Retinal pigment epithelial cell (primary cell): ENCODE measurements at regions not wholly inside any gene's neighbourhood (a gene's known extent, or its start where the extent isn't known, plus 50 kb on each side); places are given as distances from the start of the nearest gene placed in this dataset.

Source experiments
- DNase-seq: peaks from one replicate; pipeline ENCODE4 v3.0.0-alpha.2; 2010; ENCODE audit warnings: low read depth
- H3K4me3 ChIP-seq: 2 replicates; pipeline ENCODE4 v1.5.1; 2011; ENCODE audit warnings: mild to moderate bottlenecking, low read length, control low read depth, moderate library complexity
- TF ChIP-seq, protein P1 (sequence below): conservative IDR thresholded peaks from 2 replicates; pipeline ENCODE4 v1.5.1; 2011; ENCODE audit warnings: low read depth, low read length, control low read depth, inconsistent platforms

DNA sequence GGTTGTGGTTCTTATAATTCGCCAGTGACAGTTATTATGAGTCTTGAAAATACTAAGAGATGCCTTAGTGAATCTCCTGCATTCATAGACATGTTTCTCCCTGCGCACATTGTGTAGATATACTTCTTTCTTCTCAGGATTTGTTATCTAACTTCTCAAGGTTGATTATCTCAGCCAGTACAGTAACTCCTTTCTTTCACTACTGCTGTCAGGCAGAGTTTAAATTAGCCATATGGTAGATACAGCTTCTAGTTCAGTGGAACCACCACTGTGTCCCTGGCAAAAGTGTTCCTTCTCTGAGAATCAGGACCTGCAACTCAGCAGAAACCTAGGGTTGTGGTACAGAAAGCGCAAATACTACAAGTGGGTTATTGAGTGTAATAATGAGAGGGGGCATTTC is 175.0 kb upstream of the SGO1 start:
- H3K4me3 ChIP-seq: no peak overlapping the region
- no peak for DNase-seq
- TF ChIP-seq, protein P1, sequence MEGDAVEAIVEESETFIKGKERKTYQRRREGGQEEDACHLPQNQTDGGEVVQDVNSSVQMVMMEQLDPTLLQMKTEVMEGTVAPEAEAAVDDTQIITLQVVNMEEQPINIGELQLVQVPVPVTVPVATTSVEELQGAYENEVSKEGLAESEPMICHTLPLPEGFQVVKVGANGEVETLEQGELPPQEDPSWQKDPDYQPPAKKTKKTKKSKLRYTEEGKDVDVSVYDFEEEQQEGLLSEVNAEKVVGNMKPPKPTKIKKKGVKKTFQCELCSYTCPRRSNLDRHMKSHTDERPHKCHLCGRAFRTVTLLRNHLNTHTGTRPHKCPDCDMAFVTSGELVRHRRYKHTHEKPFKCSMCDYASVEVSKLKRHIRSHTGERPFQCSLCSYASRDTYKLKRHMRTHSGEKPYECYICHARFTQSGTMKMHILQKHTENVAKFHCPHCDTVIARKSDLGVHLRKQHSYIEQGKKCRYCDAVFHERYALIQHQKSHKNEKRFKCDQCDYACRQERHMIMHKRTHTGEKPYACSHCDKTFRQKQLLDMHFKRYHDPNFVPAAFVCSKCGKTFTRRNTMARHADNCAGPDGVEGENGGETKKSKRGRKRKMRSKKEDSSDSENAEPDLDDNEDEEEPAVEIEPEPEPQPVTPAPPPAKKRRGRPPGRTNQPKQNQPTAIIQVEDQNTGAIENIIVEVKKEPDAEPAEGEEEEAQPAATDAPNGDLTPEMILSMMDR: no peak

DNA sequence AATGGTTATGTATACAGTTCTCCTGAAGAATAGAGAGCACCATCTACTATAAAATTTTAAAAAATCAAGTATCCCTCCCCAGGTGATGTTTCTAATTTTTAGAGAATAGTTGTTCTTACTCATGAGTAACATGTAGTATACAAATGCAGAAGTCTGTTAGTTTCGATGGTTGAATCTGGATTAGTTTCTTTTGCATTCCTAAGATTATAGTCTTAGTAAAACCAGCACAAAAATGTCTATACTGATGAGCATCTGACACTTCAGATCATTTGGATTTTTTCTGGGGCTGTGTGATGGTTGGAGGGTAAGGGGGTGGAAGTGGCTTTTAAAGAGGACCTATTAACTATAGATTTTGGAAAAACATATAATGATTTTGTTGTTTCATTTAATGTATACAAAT is 167.3 kb upstream of the SGO1 start:
- DNase-seq: no peak
- TF ChIP-seq, protein P1: no peak
- no peak overlapping the region for H3K4me3 ChIP-seq

DNA sequence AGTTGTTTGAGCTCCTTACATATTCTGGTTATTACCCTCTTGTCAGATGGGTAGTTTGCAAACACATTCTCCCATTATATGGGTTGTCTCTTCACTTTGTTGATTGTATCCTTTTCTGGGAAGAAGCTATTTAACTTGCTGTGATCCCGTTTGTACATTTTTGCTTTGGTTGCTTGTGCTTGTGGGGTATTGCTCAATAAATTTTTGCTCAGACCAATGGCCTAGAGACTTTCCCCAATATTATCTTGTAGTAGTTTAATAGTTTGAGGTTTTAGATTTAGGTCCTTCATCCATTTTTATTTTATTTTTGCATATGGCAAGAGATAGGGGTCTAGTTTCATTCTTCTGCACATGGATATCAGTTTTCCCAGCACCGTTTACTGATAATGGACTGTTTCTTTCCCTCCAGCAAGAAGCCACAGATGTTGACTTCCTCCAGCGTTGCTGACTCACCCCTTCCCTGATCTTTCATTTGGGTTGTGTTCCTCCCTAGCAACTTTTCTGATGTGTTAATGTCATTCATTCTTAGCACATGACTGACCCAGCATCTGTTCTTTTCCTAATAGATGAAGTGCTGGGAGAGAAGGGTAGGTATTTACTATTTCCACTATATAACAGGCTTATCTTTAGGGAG is 166.7 kb upstream of the SGO1 start:
- TF ChIP-seq, protein P1: no peak
- no peak overlapping the region for H3K4me3 ChIP-seq
- DNase-seq: no peak

DNA sequence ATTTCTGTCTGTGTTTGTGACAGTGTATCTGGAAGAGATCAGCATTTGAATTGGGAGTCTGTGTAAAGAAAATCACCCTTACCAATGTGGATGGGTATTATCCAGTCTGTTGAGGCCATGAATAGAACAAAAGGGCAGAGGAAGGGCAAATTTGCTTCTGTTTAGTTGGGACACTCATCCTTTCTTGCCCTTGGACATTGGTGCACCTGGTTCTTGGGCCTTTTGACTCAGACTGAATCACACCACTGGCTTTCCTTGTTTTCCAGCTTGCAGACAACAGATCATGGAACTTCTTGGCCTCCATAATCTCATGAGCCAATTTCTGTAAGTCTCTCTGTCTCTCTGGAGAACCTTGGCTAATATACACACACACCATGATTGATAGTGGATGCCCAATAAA is 164.4 kb upstream of the SGO1 start:
- TF ChIP-seq, protein P1: no peak
- no peak for DNase-seq

DNA sequence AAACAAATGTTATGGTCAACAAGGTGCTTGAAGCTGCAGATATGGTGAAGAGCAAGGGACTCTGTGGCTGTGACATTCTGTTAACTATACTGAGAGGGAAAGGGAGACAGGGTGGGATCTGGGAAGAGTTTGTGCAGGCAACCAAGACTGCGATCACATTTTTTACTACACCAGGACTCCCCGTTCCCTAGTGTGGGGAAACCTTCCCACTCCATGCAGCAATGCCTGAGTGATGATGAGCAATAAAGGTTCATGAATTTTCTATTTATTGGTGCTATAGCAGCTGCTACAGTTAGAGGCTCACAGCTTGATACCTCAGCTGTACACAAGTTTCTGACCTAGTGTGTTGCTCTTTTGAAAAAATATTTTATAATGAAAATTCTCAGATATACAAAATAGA is 160.9 kb upstream of the SGO1 start:
- no peak for DNase-seq
- no peak overlapping the region for H3K4me3 ChIP-seq
- TF ChIP-seq, protein P1: no peak

More for the DNA sequence above, 164.4 kb upstream of the SGO1 start:
- H3K4me3 ChIP-seq: no peak overlapping the region

DNA sequence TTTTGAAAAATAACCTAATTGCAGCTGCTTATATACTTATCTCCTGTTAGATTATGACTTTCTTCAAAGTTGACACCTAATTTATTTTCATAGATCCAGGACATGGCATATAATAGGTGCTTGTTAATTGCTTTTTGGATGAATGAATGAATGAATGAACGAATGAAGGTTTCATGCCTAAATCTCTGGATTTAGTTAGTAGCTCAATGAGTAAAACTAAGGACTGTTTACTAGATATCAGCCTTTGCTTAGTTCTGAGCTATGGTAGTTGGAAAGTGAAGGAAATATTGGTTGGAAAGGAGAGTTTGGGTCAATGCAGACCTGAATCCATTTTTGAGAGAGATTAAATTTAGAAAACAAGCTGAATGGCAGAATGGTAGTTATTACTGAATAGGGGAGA is 160.4 kb upstream of the SGO1 start:
- TF ChIP-seq, protein P1: no peak
- no peak overlapping the region for H3K4me3 ChIP-seq
- no peak for DNase-seq

DNA sequence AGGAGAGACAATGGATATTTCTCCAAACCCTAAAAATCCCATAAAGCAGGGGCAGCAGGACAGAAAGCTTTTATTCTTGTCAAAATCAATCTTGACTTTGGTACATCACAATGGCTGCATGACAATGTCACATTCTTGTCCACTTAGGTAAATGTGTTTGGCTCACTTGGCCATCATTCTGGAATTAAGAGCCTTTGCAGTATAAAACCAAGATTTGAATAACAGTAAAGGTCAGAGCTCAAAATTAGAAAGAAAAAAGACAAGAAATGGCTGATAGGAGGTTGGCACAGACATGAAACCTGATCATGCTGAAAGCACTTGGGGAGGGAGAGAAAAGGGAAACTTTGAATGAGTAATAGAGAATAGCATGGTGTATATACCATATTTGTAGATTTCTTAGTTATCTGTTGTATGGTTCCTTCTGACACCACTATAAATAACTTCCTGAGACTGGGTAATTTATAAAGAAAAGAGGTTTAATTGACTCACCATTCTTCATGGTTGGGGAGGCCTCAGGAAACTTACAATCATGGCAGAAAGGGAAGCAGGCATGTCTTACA is 158.5 kb upstream of the SGO1 start:
- TF ChIP-seq, protein P1: no peak
- H3K4me3 ChIP-seq: no peak overlapping the region
- DNase-seq: no peak
